DOHH2 (cell line): ENCODE measurements at regions not wholly inside any gene's neighbourhood (a gene's known extent, or its start where the extent isn't known, plus 50 kb on each side); places are given as distances from the start of the nearest gene placed in this dataset.

Source experiments
- CTCF ChIP-seq: fragments of 200-600 bp; sonication (generic); IDR thresholded peaks from one replicate; pipeline ENCODE4 v1.5.1; 2014; ENCODE audit warnings: antibody characterized with exemption, mild to moderate bottlenecking, low read depth, low read length; ENCODE audit not compliant: poor library complexity, severe bottlenecking
- EZH2phosphoT487 ChIP-seq: fragments of 200-600 bp; sonication (generic); IDR thresholded peaks from 2 replicates; pipeline ENCODE4 v1.6.1; 2017; ENCODE audit warnings: borderline replicate concordance, mild to moderate bottlenecking, antibody characterized with exemption, low read length, moderate library complexity, mixed read lengths

- TF ChIP-seq CTCF (no peak), EZH2phosphoT487 (no peak)
Observed at GRCh38 chr1:198833706-198834503, 195.1 kb downstream of the PTPRC start.
